OCI-LY7 (cell line): ENCODE measurements at regions not wholly inside any gene's neighbourhood (a gene's known extent, or its start where the extent isn't known, plus 50 kb on each side); places are given as distances from the start of the nearest gene placed in this dataset.

Experiments used
- CTCF ChIP-seq: fragments of 200-600 bp; sonication (generic); conservative IDR thresholded peaks from 2 replicates; pipeline ENCODE4 v1.5.1; 2014; ENCODE audit warnings: mild to moderate bottlenecking, antibody characterized with exemption, low read length, moderate library complexity, mixed read lengths
- EZH2phosphoT487 ChIP-seq: fragments of 200-600 bp; sonication (generic); IDR thresholded peaks from 2 replicates; pipeline ENCODE4 v1.6.1; 2018; ENCODE audit warnings: low read depth, borderline replicate concordance, mild to moderate bottlenecking, mixed run types, antibody characterized with exemption, low read length, moderate library complexity, mixed read lengths

- no peak for TF ChIP-seq CTCF
- no peak for TF ChIP-seq EZH2phosphoT487
These were observed 886.6 kb downstream of the DIAPH3 start for GRCh38 chr13:59277106-59277505.
